GM12891 (cell line): ENCODE measurements at regions not wholly inside any gene's neighbourhood (a gene's known extent, or its start where the extent isn't known, plus 50 kb on each side); places are given as distances from the start of the nearest gene placed in this dataset.

Source experiments
- DNase-seq: peaks from one replicate; pipeline ENCODE4 v3.0.0; 2011; ENCODE audit warnings: low spot score; ENCODE audit not compliant: insufficient read length
- FAIRE-seq: peaks from 2 replicates; lab custom pipeline; 2011; peaks lifted over from hg19 to GRCh38; lab: Jason Lieb, UNC
- PAX5 ChIP-seq: IDR thresholded peaks from 2 replicates; pipeline ENCODE4 v1.6.1; 2011; ENCODE audit warnings: low read length, moderate library complexity, mild to moderate bottlenecking; ENCODE audit not compliant: insufficient read depth, severe bottlenecking
- POLR2A ChIP-seq: IDR thresholded peaks from 2 replicates; pipeline ENCODE4 v1.6.1; 2011; ENCODE audit warnings: low read depth, low read length, control low read depth
- POLR2AphosphoS5 ChIP-seq: IDR thresholded peaks from 2 replicates; pipeline ENCODE4 v1.6.1; 2011; ENCODE audit warnings: low read depth, low read length, control low read depth
- POU2F2 ChIP-seq: IDR thresholded peaks from 2 replicates; pipeline ENCODE4 v1.6.1; 2011; ENCODE audit warnings: low read depth, mild to moderate bottlenecking, control low read depth, low read length, moderate library complexity
- SPI1 ChIP-seq: IDR thresholded peaks from 2 replicates; pipeline ENCODE4 v1.6.1; 2011; ENCODE audit warnings: low read depth, low read length, control low read depth
- TAF1 ChIP-seq: IDR thresholded peaks from 2 replicates; pipeline ENCODE4 v1.6.1; 2011; ENCODE audit warnings: low read depth, low read length, control low read depth

GRCh38 chr4:33057736-33058135 is 2337.6 kb downstream of the PCDH7 start:
- no peak for DNase-seq
- TF ChIP-seq POLR2A (no peak), PAX5 (no peak), SPI1 (no peak), TAF1 (no peak), POLR2AphosphoS5 (no peak), POU2F2 (no peak)
- no peak for FAIRE-seq

- DNase-seq (no peak), FAIRE-seq (no peak)
- TF ChIP-seq TAF1 (no peak), POLR2AphosphoS5 (no peak), PAX5 (no peak), SPI1 (no peak)
These were observed 2338.8 kb downstream of the PCDH7 start for GRCh38 chr4:33058998-33059397.

- TF ChIP-seq TAF1 = no peak
- no peak for TF ChIP-seq POU2F2
- TF ChIP-seq POLR2AphosphoS5 = no peak
- FAIRE-seq (no peak), DNase-seq (no peak)
These were observed 2340.7 kb downstream of the PCDH7 start for GRCh38 chr4:33060674-33061542.

GRCh38 chr4:33061727-33062126 is 2341.6 kb downstream of the PCDH7 start:
- TF ChIP-seq POLR2AphosphoS5 (no peak), POU2F2 (no peak), TAF1 (no peak), POLR2A (no peak), SPI1 (no peak), PAX5 (no peak)

GRCh38 chr4:33062155-33062806 is 2342.1 kb downstream of the PCDH7 start:
- TF ChIP-seq POLR2A (no peak), PAX5 (no peak), TAF1 (no peak), POLR2AphosphoS5 (no peak), POU2F2 (no peak), SPI1 (no peak)
- FAIRE-seq (no peak), DNase-seq (no peak)

More at GRCh38 chr4:33061727-33062126, 2341.6 kb downstream of the PCDH7 start:
- DNase-seq = no peak
- FAIRE-seq = no peak

- no peak for DNase-seq
- no peak for TF ChIP-seq POU2F2
- TF ChIP-seq POLR2A = no peak
- no peak for TF ChIP-seq SPI1
- TF ChIP-seq PAX5 = no peak
- TF ChIP-seq TAF1 = no peak
- TF ChIP-seq POLR2AphosphoS5 = no peak
- FAIRE-seq = no peak
These were observed 2343.1 kb downstream of the PCDH7 start for GRCh38 chr4:33063241-33063640.

- FAIRE-seq (no peak), DNase-seq (no peak)
- TF ChIP-seq PAX5 (no peak), POLR2A (no peak), POLR2AphosphoS5 (no peak), TAF1 (no peak), POU2F2 (no peak), SPI1 (no peak)
These were observed 2344.1 kb downstream of the PCDH7 start for GRCh38 chr4:33064238-33064637.

- TF ChIP-seq POLR2AphosphoS5 = no peak
- TF ChIP-seq POU2F2 = no peak
- TF ChIP-seq PAX5 = no peak
- TF ChIP-seq TAF1 = no peak
- TF ChIP-seq SPI1 = no peak
- no peak for TF ChIP-seq POLR2A
- DNase-seq (no peak), FAIRE-seq (no peak)
These were observed 2345.6 kb downstream of the PCDH7 start for GRCh38 chr4:33065749-33066148.

GRCh38 chr4:33067221-33067620 is 2347.1 kb downstream of the PCDH7 start:
- DNase-seq (no peak), FAIRE-seq (no peak)
- TF ChIP-seq PAX5 (no peak), POLR2AphosphoS5 (no peak), SPI1 (no peak), TAF1 (no peak), POU2F2 (no peak), POLR2A (no peak)
